SH-SY5Y (cell line): ENCODE measurements at regions not wholly inside any gene's neighbourhood (a gene's known extent, or its start where the extent isn't known, plus 50 kb on each side); places are given as distances from the start of the nearest gene placed in this dataset.

Experiments used
- GATA2 ChIP-seq: IDR thresholded peaks from 2 replicates; pipeline ENCODE4 v1.6.1; 2011; ENCODE audit warnings: mild to moderate bottlenecking, low read depth, low read length
- GATA3 ChIP-seq: IDR thresholded peaks from 2 replicates; pipeline ENCODE4 v1.6.1; 2011; ENCODE audit warnings: low read depth, mild to moderate bottlenecking, low read length, moderate library complexity

DNA sequence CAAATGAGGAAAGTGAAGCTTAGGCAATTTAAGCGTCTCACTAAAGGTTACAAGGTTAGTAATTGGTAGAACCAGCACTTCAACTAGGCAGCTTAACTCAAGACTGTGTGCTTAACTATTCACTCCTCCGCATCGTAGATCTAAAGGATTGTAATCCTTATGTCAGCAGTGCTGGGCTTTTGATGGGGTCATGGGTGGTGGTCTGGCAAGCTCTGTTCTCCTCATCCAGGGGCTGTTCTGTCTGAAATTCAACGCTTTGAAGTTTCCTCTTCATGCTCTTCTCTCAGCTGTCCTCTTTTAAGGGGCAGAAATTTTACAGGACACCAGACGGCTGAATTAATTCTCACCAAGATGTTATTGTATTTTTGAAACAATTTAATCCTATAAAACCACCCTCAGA is 165.5 kb upstream of the FAM98A start:
- TF ChIP-seq GATA2 (no peak), GATA3 (no peak)
